ENCODE measurements at regions not wholly inside any gene's neighbourhood (a gene's known extent, or its start where the extent isn't known, plus 50 kb on each side); places are given as distances from the start of the nearest gene placed in this dataset.
"Not testable (repeated sequence)": the region's sequence is repeated elsewhere in the genome, so short reads cannot be mapped to it uniquely, and the experiment has no call there.

- H3K4me1 ChIP-seq (ENCODE audit: low read length): no peaks in the 10 kb centered on the region
- H4K20me1 ChIP-seq (ENCODE audit: insufficient read depth, low read length): no peaks in the 10 kb centered on the region
- H3K9me3 ChIP-seq (ENCODE audit: insufficient read depth, low read length): no peaks in the 10 kb centered on the region
Observed at GRCh38 chr2:198861080-198861479, 596.7 kb downstream of the SATB2 start.

GRCh38 chr2:198857246-198857645 is 600.5 kb downstream of the SATB2 start:
- Histone ChIP-seq H3K9me3 (ENCODE audit: insufficient read depth, low read length) (no peaks in the 10 kb centered on the region), H3K79me2 (ENCODE audit: low read length) (no peaks in the 10 kb centered on the region), H3K4me1 (ENCODE audit: low read length) (no peaks in the 10 kb centered on the region), H3K9ac (ENCODE audit: low read length) (no peak overlapping the region), H3K4me3 (ENCODE audit: low read length) (no peak overlapping the region), H2AFZ (ENCODE audit: low read depth, low read length) (no peak overlapping the region), H4K20me1 (ENCODE audit: insufficient read depth, low read length) (no peaks in the 10 kb centered on the region), H3K4me2 (ENCODE audit: low read length) (no peak overlapping the region), H3K36me3 (replicated peaks; ENCODE audit: low read depth, low read length) (no peaks in the 10 kb centered on the region), H3K27ac (ENCODE audit: low read length) (no peak overlapping the region), H3K27me3 (ENCODE audit: low read depth, low read length) (no peaks in the 10 kb centered on the region)
- TF ChIP-seq EZH2phosphoT487 (IDR thresholded peaks at IDR 0.05; ENCODE audit: low read depth): no peak
- TF ChIP-seq, protein P1, sequence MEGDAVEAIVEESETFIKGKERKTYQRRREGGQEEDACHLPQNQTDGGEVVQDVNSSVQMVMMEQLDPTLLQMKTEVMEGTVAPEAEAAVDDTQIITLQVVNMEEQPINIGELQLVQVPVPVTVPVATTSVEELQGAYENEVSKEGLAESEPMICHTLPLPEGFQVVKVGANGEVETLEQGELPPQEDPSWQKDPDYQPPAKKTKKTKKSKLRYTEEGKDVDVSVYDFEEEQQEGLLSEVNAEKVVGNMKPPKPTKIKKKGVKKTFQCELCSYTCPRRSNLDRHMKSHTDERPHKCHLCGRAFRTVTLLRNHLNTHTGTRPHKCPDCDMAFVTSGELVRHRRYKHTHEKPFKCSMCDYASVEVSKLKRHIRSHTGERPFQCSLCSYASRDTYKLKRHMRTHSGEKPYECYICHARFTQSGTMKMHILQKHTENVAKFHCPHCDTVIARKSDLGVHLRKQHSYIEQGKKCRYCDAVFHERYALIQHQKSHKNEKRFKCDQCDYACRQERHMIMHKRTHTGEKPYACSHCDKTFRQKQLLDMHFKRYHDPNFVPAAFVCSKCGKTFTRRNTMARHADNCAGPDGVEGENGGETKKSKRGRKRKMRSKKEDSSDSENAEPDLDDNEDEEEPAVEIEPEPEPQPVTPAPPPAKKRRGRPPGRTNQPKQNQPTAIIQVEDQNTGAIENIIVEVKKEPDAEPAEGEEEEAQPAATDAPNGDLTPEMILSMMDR (IDR thresholded peaks at IDR 0.05; ENCODE audit: low read depth, low read length): no peak

More at GRCh38 chr2:198861080-198861479, 596.7 kb downstream of the SATB2 start:
- Histone ChIP-seq H3K27ac (ENCODE audit: low read length) (no peak overlapping the region), H3K36me3 (replicated peaks; ENCODE audit: low read depth, low read length) (no peaks in the 10 kb centered on the region), H3K79me2 (ENCODE audit: low read length) (no peaks in the 10 kb centered on the region), H3K4me2 (ENCODE audit: low read length) (no peak overlapping the region), H3K9ac (ENCODE audit: low read length) (no peak overlapping the region), H3K27me3 (ENCODE audit: low read depth, low read length) (no peaks in the 10 kb centered on the region), H2AFZ (ENCODE audit: low read depth, low read length) (no peak overlapping the region), H3K4me3 (ENCODE audit: low read length) (no peak overlapping the region)
- TF ChIP-seq EZH2phosphoT487 (IDR thresholded peaks at IDR 0.05; ENCODE audit: low read depth): no peak
- TF ChIP-seq, protein P1 (IDR thresholded peaks at IDR 0.05; ENCODE audit: low read depth, low read length): no peak

DNA sequence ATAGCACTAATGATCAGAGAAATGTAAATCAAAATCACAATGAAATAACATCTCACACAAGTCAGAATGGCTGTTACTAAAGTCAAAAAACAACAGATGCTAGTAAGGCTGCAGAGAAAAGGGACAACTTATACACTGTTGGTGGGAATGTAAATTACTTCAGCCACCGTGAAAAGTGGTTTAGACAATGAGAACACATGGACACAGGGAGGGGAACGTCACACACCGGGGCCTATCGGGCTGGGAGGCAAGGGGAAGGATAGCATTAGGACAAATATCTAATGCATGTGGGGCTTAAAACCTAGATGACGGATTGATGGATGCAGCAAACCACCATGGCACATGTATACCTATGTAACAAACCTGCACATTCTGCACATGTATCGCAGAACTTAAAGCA is 602.0 kb downstream of the SATB2 start:
- H2AFZ ChIP-seq (ENCODE audit: low read depth, low read length); H3K27me3 ChIP-seq (ENCODE audit: low read depth, low read length); H4K20me1 ChIP-seq (ENCODE audit: insufficient read depth, low read length); H3K4me3 ChIP-seq (ENCODE audit: low read length); H3K4me2 ChIP-seq (ENCODE audit: low read length); H3K9me3 ChIP-seq (ENCODE audit: insufficient read depth, low read length); H3K27ac ChIP-seq (ENCODE audit: low read length); H3K79me2 ChIP-seq (ENCODE audit: low read length); H3K36me3 ChIP-seq (replicated peaks; ENCODE audit: low read depth, low read length); H3K9ac ChIP-seq (ENCODE audit: low read length); H3K4me1 ChIP-seq (ENCODE audit: low read length): not testable (repeated sequence)

- H3K4me3 ChIP-seq (ENCODE audit: low read length): no peak overlapping the region
- TF ChIP-seq, protein P1 (IDR thresholded peaks at IDR 0.05; ENCODE audit: low read depth, low read length): no peak
- no peak for TF ChIP-seq EZH2phosphoT487 (IDR thresholded peaks at IDR 0.05; ENCODE audit: low read depth)
Observed at GRCh38 chr2:198852248-198852647, 605.5 kb downstream of the SATB2 start.

DNA sequence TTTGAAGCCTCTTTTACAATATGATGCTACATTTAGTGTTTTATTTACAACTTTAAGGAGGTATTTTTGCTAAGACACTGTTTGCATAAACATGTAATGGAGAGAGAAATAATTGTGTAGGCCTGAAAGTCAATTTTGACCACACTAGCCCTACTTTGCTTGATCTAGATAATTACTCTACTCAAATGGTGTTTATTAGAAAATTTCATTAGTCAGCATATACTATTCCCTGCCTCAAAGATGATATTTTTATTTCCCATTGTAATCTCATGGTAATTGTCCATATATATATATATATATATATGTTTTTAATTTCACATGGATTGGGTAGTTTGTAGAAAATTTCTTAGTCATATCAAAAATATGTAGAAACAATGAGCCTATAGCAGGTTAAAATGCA is 632.2 kb downstream of the SATB2 start:
- H3K9me3 ChIP-seq (ENCODE audit: insufficient read depth, low read length): no peaks in the 10 kb centered on the region
- H3K79me2 ChIP-seq (ENCODE audit: low read length): no peaks in the 10 kb centered on the region
- H3K9ac ChIP-seq (ENCODE audit: low read length): no peak overlapping the region
- H3K36me3 ChIP-seq (replicated peaks; ENCODE audit: low read depth, low read length): no peaks in the 10 kb centered on the region
- no peak overlapping the region for H3K4me2 ChIP-seq (ENCODE audit: low read length)
- no peak for TF ChIP-seq EZH2phosphoT487 (IDR thresholded peaks at IDR 0.05; ENCODE audit: low read depth)
- TF ChIP-seq, protein P1 (IDR thresholded peaks at IDR 0.05; ENCODE audit: low read depth, low read length): no peak
- H4K20me1 ChIP-seq (ENCODE audit: insufficient read depth, low read length): no peaks in the 10 kb centered on the region
- no peaks in the 10 kb centered on the region for H3K27me3 ChIP-seq (ENCODE audit: low read depth, low read length)
- no peak overlapping the region for H3K27ac ChIP-seq (ENCODE audit: low read length)
- H2AFZ ChIP-seq (ENCODE audit: low read depth, low read length): no peak overlapping the region
- H3K4me3 ChIP-seq (ENCODE audit: low read length): no peak overlapping the region
- no peaks in the 10 kb centered on the region for H3K4me1 ChIP-seq (ENCODE audit: low read length)

More at GRCh38 chr2:198852248-198852647, 605.5 kb downstream of the SATB2 start:
- H3K9me3 ChIP-seq (ENCODE audit: insufficient read depth, low read length): no peaks in the 10 kb centered on the region
- no peaks in the 10 kb centered on the region for H3K4me1 ChIP-seq (ENCODE audit: low read length)
- H3K79me2 ChIP-seq (ENCODE audit: low read length): no peaks in the 10 kb centered on the region
- no peaks in the 10 kb centered on the region for H4K20me1 ChIP-seq (ENCODE audit: insufficient read depth, low read length)
- H3K4me2 ChIP-seq (ENCODE audit: low read length): no peak overlapping the region
- H2AFZ ChIP-seq (ENCODE audit: low read depth, low read length): no peak overlapping the region
- H3K9ac ChIP-seq (ENCODE audit: low read length): no peak overlapping the region
- no peaks in the 10 kb centered on the region for H3K36me3 ChIP-seq (replicated peaks; ENCODE audit: low read depth, low read length)
- H3K27ac ChIP-seq (ENCODE audit: low read length): no peak overlapping the region
- H3K27me3 ChIP-seq (ENCODE audit: low read depth, low read length): no peaks in the 10 kb centered on the region

Data from OCI-LY3 (cell line).